ENCODE measurements at regions not wholly inside any gene's neighbourhood (a gene's known extent, or its start where the extent isn't known, plus 50 kb on each side); places are given as distances from the start of the nearest gene placed in this dataset.
A peak's percentile ranks its signal among the peaks of the same experiment; 100 is the strongest.
"Not testable (repeated sequence)": the region's sequence is repeated elsewhere in the genome, so short reads cannot be mapped to it uniquely, and the experiment has no call there.

- DNase-seq, result no peak
Observed at GRCh38 chr6:130720076-130720715, 107.0 kb upstream of the SMLR1 start.

DNA sequence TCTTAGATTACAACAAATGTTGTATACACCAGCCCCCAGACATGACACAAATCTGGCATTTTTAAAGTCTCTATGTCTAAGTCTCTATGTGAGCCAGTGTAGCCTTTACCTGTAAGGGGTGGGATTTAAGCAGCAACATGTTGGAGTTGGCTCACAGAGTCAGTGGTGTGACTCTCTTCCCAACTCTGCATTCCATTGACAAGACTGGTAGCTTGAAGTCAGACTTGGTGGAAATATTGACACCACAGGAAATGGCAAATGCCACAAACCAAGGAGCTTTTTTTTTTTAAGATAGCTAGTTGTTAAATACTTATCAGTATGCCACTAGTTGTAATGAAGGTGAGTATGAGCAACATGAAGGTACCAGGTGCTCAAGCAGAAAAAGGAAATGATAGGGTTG is 103.1 kb upstream of the SMLR1 start:
- no peak for DNase-seq

DNA sequence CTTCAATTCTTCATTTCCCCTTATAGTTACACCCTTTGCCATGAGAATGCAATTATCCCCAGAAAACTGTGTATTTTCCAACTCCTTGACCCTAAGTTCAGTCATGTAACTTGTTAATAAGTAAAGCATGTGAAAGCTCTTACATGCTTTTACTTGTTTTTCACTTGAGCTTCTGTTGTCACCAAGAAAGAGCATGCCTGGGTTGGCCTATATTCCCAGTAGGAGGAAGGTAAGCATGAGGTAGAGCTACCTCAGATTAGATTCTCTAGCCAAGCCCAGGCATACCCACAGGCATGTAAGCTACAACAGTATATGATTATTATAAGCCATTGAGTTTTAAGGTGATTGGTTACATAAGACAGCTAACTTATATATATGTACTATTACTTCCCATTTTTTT is 101.7 kb upstream of the SMLR1 start:
- no peak for DNase-seq

GRCh38 chr6:130728064-130728463 is 99.1 kb upstream of the SMLR1 start:
- DNase-seq, result not testable (repeated sequence)

DNA sequence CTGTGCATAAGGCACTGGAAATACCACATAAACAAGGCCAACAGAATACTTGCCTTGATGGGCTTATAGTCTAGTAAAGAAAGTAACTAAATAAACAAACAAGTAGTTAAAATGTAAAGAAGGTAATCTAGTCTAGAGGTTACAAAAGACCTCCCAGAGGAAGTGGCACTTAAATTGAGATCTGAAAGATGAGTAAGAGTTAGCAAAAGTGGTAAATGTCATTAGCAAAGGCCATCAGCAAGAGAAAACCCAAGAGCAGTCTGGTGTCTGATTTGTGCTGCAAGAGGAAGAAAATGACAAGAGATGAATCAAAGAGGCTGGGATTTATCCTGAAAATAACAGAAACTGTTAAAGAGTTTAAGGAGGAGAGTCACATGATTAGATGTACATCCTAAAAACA is 96.6 kb upstream of the SMLR1 start:
- no peak for DNase-seq

DNA sequence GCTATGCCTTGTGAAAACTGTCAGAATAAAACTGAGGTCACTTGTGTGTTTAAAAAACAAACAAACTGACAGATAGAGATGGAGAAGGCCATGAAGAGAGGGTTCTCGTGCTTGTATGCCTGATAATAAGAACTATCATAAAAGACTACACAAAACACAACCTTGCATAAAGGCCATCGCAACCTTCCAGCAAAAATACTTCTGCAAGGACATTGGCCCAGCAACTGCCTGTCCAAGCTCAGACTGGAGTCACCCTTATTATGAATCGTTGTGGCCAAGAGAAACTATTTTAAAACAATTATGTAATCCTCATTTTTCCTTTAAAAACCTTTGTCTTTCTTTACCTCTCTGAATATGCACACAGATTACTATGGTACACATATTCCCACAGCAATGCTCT is 93.0 kb upstream of the SMLR1 start:
- DNase-seq, result no peak

GRCh38 chr6:130740308-130740707 is 86.9 kb upstream of the SMLR1 start:
- no peak for DNase-seq

GRCh38 chr6:130742131-130742681 is 85.0 kb upstream of the SMLR1 start:
- DNase-seq, result no peak

DNA sequence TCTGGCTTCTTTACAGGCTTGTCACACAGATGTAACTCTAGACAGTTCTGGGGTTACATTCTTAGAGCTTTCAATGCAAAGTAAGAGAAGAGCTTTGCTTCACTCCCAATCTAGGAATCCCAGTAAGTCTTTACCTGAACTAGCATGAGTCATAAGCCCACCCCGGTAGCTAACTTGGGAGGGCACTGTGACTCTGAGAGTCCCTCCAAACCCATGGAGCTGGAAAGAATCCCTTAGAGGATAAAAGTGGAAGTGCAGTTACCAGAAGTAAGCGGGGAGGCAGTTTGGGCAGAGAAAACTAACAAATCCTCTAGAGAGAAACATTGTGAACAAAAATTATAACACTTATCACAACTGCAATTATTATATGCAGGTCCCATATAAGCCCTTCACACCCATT is 84.0 kb upstream of the SMLR1 start:
- DNase-seq, result no peak

- DNase-seq, result no peak
Observed at GRCh38 chr6:130744576-130745366, 82.4 kb upstream of the SMLR1 start.

DNA sequence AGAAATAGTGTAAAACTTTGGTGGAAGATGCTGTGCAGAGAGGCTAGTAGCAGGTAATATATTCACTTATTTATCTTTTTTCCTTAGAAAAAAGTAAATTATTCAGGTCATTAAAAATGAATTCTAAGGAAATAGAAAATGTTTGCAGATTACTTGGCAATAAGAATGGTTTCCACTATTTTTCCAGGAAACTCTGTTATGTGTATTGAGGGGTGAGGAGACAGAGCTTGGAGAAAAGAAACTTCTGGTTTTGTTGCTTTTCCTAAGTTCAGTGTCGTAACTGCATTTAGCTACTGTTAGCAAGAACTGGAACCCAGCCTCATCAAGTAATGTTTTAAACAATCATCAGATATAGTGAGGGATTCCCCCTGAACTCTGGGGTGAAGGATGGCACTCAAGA is 79.2 kb upstream of the SMLR1 start:
- DNase-seq, result no peak

DNA sequence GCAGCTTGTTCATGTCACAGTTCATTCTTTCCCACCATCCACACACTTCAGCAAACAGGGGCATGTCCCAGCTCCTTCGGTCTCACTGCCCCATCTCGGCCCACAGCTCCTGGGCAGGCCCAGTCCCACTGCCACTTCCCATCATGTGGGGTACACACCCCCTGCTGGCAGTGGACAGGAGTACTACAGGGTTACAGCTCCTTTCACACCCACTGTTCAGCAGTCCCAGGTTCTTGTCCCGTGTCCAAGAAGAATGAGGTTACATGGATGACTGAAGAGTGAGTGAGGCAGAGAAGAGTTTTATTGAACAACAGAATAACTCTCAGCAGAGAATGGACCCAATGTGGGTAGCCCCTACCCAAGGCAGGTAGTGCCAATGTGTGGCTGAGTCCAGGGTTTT is 77.8 kb upstream of the SMLR1 start:
- no peak for DNase-seq

DNA sequence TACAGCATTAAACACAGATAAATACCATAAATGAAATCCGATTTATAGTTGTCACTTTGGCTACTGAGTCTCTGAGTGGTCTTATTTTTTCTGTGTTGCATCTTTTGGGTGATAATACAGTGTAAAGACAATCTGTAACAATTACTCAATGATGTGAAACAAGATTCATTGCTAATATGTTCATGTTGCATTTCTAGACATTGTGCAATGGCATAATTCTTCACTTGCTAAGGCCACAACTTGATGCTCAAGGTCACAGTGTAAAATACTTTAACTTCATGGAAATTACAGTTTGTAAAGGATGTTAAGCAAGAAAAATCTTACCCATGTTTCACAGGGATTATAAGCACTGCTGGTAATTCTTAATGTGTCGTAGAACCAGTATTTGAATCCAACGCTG is 74.9 kb upstream of the SMLR1 start:
- no peak for DNase-seq

DNA sequence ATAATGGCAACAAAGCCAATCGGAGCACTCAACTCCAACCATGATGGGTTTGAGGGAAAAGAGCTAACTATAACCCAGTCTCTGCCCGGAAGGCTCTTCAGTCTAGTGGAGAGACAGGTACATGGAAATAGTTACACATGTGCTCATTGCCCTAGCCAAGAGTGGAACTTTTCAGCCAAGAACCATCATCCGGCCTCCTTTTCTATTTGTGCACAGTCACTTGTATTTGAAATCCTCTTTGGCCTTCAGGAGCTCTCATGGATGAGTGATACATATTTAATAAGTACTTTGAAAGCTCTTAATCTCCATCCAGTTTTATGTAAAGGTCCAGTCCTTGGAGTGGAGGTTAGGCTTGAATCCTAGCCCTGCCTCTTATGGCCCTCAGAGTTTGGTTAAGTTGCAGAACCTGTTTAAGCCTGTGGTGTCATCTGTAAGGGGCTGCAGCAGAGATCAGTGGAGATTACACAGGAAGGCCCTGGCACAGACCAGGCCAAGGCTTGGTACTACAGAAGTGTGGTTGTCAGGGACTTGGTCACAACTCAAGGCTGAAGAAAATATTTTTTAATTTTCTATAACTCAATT is 72.3 kb upstream of the SMLR1 start:
- no peak for DNase-seq

GRCh38 chr6:130755368-130756034 is 71.7 kb upstream of the SMLR1 start:
- no peak for DNase-seq

DNA sequence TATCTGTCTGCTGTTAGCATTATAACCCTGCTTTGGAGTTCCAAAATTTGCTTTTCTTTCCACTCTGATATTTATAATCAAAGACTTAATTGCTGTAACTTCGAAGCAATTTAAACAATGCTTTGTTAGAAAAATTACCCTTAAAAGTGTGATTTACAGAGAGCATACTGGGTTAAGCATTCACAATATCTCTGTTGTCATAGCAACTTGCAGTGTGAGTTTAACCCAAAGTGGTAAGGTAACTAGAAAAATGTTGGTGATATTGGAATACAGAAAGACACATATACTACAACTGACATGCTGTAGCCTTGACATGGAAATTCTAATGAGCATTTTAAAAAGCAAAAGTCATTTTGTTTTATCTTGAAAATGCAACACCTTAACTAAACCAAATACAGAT is 70.4 kb upstream of the SMLR1 start:
- DNase-seq, result no peak

- DNase-seq, result no peak
Observed at GRCh38 chr6:130758813-130759212, 68.4 kb upstream of the SMLR1 start.

DNA sequence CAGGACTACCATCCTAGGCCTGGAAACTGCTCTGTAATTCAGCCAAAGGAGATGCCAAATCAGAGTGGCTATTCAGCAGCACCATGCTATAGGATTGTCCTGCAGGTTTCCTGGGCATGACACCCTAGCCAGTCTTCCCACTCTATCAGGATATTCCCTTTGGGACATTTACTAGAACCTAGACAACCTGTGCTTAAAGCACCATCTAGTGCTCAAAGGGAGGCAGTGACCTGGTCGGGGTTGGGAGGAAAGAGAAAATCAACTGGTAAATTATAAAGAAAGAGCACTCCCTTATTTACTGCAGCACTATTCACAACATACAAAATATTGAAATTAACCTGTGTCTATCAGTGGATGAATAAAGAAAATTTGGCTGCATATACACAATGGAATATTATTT is 67.2 kb upstream of the SMLR1 start:
- peak; percentile 10 for DNase-seq

GRCh38 chr6:130761286-130761685 is 65.9 kb upstream of the SMLR1 start:
- no peak for DNase-seq

DNA sequence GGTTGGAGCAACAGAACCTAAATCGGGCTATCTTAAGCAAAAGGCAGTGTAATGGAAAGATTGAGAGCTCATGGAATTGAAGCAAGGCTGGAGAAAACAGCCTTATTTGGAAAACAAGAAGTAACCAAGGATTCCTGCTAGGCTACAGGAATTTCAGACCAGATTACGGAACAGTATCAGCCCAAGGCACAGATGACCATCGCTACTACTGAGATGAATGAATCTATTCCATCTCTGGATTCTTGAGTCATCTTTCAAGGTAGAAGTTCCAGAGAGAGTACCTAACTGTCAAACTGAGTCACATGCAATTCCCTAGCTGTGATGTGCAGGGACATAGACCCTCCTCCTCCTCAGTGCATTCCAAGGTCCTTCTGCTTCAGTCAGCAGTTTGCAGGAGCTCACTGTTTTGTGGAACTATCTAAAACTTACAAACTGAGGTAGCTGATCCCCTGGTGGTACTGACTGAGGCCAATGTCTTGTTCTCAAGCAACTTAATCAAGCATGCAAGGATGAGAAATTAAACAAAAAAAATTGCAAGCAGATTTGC is 62.0 kb upstream of the SMLR1 start:
- no peak for DNase-seq

- DNase-seq, result no peak
Observed at GRCh38 chr6:130766239-130767144, 60.7 kb upstream of the SMLR1 start.

- no peak for DNase-seq
Observed at GRCh38 chr6:130769861-130770260, 57.3 kb upstream of the SMLR1 start.
